Activated T-helper 1 cell treated with anti-CD3 and anti-CD28 coated beads, Interleukin-12 subunit alpha, Interleukin-12 subunit beta, Interleukin-2, Interleukin-4 antibody, amounts not matched to agents 30 ng/mL and 10 ng/mL and 1 ng/mL, durations not matched to agents 14 hours and 24 hours and 36 hours (primary cell): ENCODE measurements at regions not wholly inside any gene's neighbourhood (a gene's known extent, or its start where the extent isn't known, plus 50 kb on each side); places are given as distances from the start of the nearest gene placed in this dataset.
"Not testable (repeated sequence)": the region's sequence is repeated elsewhere in the genome, so short reads cannot be mapped to it uniquely, and the experiment has no call there.

Experiments used
- DNase-seq: peaks from one replicate; pipeline ENCODE4 v3.0.0; 2021; ENCODE audit warnings: low spot score
- H3K27ac Mint-ChIP-seq: one replicate; pipeline ENCODE4 v1.8.0; 2021; ENCODE audit warnings: mild to moderate bottlenecking, mixed read lengths
- H3K27me3 Mint-ChIP-seq: one replicate; pipeline ENCODE4 v1.8.0; 2022; ENCODE audit warnings: mild to moderate bottlenecking, moderate library complexity, mixed read lengths; ENCODE audit not compliant: insufficient read depth
- H3K36me3 Mint-ChIP-seq: one replicate; pipeline ENCODE4 v1.8.0; 2021; ENCODE audit warnings: low read depth, mixed read lengths
- H3K4me1 Mint-ChIP-seq: one replicate; pipeline ENCODE4 v1.8.0; 2021; ENCODE audit warnings: low read depth, mixed read lengths
- H3K4me3 Mint-ChIP-seq: one replicate; pipeline ENCODE4 v1.8.0; 2021; ENCODE audit warnings: mild to moderate bottlenecking, moderate library complexity, mixed read lengths
- H3K9me3 Mint-ChIP-seq: one replicate; pipeline ENCODE4 v1.8.0; 2021; ENCODE audit warnings: mixed read lengths
- intact Hi-C: fragments of 100-400 bp; cut with micrococcal nuclease; formaldehyde crosslinking; loops from one replicate; pipeline ENCODE4 v1.15.1; 2024

DNA sequence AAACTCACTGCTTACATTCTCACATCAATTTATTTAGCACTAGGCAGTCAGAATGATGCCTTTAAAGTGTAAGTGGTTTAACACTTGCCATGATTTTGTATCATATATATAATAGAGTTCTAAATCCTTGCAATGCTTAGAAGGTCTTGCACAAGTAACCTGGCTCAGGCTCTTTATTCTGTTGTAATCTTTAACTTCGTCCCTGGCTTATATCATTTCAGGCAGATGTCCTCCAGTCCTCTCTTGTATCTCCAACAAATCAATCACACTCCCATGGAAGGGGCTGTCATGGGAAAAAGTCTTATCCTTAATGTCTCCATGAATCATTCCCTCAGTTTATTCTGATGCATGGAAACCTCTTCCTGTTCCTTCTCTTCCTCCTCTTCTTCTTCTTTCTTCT is 841.6 kb upstream of the B3GALT2 start:
- H3K4me3 Mint-ChIP-seq, result no peak overlapping the region
- no peaks in the 10 kb centered on the region for H3K36me3 Mint-ChIP-seq
- H3K27ac Mint-ChIP-seq, result no peak overlapping the region
- DNase-seq, result no peak
- no peaks in the 10 kb centered on the region for H3K4me1 Mint-ChIP-seq
- peaks cover 13% of the 10 kb centered on the region for H3K9me3 Mint-ChIP-seq
- intact Hi-C loops, result no loop called here
- H3K27me3 Mint-ChIP-seq, result no peaks in the 10 kb centered on the region

DNA sequence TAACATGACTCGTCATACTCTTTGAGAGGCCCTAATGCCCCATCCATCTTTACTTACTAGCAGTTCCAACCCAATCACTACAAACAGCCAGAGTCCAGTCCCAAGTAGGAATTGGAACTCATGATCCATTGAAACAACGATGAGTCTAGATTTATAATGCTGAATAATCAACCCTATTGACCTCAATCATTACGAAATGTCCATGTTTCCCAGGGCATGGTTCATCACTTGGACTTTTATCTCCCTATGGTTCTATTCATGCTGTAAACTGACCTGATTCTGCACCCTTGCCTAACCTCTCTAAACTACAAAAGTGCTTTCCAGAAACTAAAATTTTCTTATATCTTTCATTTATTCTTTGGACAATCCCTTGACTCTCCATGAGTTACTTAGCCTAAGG is 840.0 kb upstream of the B3GALT2 start:
- no peaks in the 10 kb centered on the region for H3K27me3 Mint-ChIP-seq
- no peak for DNase-seq
- no peaks in the 10 kb centered on the region for H3K36me3 Mint-ChIP-seq
- no peak overlapping the region for H3K4me3 Mint-ChIP-seq
- no peaks in the 10 kb centered on the region for H3K4me1 Mint-ChIP-seq
- H3K9me3 Mint-ChIP-seq, result peaks cover 7% of the 10 kb centered on the region
- H3K27ac Mint-ChIP-seq, result no peak overlapping the region
- intact Hi-C loops, result no loop called here

DNA sequence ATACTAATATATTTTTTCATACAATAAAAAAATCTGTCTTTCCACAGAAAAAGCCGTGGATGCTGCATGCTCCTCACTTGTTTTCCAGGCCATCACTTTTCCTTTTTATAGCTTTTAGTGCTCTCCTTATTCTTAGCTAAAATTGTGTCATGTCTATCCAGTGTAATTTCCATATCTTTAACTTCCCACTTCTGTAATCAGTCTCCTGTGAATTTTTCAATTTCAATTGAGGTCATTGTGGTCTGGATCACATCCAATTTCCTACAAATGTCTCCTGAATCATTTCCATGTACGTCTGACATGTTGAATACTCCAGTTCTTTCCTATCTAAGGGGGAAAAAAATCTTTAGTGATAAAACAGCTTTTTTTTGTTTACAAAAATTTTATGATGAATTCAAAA is 838.2 kb upstream of the B3GALT2 start:
- H3K27ac Mint-ChIP-seq, result no peak overlapping the region
- H3K36me3 Mint-ChIP-seq, result no peaks in the 10 kb centered on the region
- H3K4me1 Mint-ChIP-seq, result no peaks in the 10 kb centered on the region
- peaks cover 4% of the 10 kb centered on the region for H3K9me3 Mint-ChIP-seq
- H3K27me3 Mint-ChIP-seq, result no peaks in the 10 kb centered on the region
- H3K4me3 Mint-ChIP-seq, result no peak overlapping the region
- intact Hi-C loops, result no loop called here
- no peak for DNase-seq

DNA sequence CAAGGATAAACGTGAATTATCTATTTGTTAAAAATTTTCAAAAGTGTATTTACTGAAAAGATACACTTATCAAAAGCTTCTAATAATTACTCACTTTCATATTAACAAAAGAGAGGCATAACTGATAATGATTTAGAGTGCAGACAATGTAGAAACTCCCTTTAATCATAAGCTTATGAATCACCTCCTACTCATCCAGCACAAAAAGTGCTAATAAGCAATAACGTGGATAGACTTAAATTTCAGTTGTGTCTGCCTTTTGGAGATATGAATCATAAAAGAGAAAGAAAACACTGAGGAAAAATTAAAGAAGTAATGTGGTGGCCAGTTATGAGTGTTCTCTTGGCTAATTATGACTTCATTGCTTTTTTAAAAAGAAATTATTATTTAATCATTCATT is 827.6 kb upstream of the B3GALT2 start:
- Mint-ChIP-seq H3K9me3 (peaks cover 23% of the 10 kb centered on the region), H3K36me3 (no peaks in the 10 kb centered on the region), H3K27me3 (no peaks in the 10 kb centered on the region), H3K4me1 (no peaks in the 10 kb centered on the region), H3K27ac (no peak overlapping the region), H3K4me3 (no peak overlapping the region)
- intact Hi-C loops, result no loop called here
- no peak for DNase-seq

DNA sequence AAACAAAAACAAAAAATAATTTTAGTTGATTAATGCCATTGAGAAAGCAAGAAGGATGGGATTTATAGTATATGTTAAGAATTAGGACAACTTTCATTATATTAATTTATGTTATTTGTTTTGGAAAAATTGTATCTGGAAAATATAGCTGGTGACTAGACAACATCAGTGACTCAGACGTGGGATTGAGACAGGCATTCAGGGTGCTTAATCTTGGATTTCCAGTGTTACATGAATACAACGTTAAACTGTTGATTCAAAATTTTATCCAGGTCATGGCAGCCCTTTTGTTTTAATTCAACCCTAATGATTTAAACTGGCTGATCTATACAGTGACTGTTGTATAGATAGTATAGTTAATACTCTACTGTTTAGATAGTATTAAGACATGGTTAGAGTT is 827.1 kb upstream of the B3GALT2 start:
- H3K4me3 Mint-ChIP-seq, result no peak overlapping the region
- peaks cover 23% of the 10 kb centered on the region for H3K9me3 Mint-ChIP-seq
- H3K27me3 Mint-ChIP-seq, result no peaks in the 10 kb centered on the region
- H3K27ac Mint-ChIP-seq, result no peak overlapping the region
- no peak for DNase-seq
- no peaks in the 10 kb centered on the region for H3K4me1 Mint-ChIP-seq
- intact Hi-C loops, result no loop called here
- H3K36me3 Mint-ChIP-seq, result no peaks in the 10 kb centered on the region

DNA sequence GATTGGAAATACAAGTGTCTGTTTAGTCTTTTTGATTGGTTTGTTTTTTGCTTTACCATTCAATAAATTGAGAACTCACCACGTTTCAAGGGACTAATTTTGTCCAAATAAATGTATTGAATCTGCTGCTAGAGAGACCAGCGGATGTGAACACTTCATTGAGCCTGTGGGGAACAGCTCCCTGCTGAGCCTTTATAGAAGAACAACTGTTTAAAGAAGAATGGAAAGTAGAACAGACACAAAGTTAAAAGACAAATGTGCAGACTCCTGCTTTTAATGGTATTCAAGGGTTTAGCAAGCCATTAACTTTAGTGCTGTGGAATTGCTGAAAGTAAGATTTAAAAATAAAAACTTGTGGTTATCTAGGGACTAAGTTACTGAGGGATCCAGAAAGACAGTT is 817.7 kb upstream of the B3GALT2 start:
- peaks cover 1% of the 10 kb centered on the region for H3K36me3 Mint-ChIP-seq
- intact Hi-C loops, result no loop called here
- H3K4me3 Mint-ChIP-seq, result no peak overlapping the region
- H3K4me1 Mint-ChIP-seq, result no peaks in the 10 kb centered on the region
- H3K27me3 Mint-ChIP-seq, result no peaks in the 10 kb centered on the region
- H3K27ac Mint-ChIP-seq, result no peak overlapping the region
- H3K9me3 Mint-ChIP-seq, result peaks cover 19% of the 10 kb centered on the region
- DNase-seq, result no peak

DNA sequence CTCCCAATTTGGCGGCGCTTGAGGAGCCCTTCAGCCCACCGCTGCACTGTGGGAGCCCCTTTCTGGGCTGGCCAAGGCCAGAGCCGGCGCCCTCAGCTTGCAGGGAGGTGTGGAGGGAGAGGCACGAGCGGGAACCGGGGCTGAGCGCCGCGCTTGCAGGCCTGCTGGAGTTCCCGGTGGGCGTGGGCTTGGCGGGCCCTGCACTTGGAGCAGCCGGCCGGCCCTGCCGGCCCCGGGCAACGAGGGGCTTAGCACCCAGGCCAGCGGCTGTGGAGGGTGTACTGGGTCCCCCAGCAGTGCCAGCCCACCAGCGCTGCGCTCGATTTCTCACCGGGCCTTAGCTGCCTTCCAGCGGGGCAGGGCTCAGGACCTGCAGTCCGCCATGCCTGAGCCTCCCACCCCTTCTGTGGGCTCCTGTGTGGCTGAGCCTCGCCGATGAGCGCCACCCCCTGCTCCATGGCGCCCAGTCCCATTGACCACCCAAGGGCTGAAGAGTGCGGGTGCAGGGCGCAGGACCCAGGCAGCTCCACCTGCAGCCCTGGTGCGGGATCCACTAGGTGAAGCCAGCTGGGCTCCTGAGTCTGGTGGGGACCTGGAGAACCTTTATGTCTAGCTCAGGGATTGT is 815.4 kb upstream of the B3GALT2 start:
- H3K27me3 Mint-ChIP-seq, H3K4me3 Mint-ChIP-seq, intact Hi-C loops, DNase-seq, H3K4me1 Mint-ChIP-seq, H3K36me3 Mint-ChIP-seq, H3K27ac Mint-ChIP-seq: not testable (repeated sequence)
- peaks cover 12% of the 10 kb centered on the region for H3K9me3 Mint-ChIP-seq

DNA sequence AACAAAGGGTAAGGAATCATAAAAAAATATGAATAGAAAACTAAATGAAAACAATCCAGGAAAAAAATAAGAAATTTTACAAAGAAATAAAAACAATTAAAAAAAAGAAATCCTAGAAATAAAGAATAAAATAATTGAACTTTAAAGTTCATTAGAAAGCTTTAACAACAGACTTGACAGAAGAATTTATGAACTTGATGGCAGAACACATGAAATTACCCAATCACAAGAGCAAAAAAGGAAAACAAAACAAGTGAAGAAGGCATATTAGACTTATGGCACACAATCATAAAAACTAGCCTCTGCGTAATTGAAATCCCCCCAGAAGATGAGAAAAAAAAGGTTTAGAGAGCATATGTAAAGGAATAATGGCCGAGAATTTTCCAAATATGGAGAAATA is 802.5 kb upstream of the B3GALT2 start:
- intact Hi-C loops, result no loop called here
- Mint-ChIP-seq H3K9me3 (peaks cover 32% of the 10 kb centered on the region), H3K27ac (no peak overlapping the region), H3K36me3 (no peaks in the 10 kb centered on the region), H3K27me3 (no peaks in the 10 kb centered on the region), H3K4me3 (no peak overlapping the region), H3K4me1 (no peaks in the 10 kb centered on the region)
- DNase-seq, result no peak

DNA sequence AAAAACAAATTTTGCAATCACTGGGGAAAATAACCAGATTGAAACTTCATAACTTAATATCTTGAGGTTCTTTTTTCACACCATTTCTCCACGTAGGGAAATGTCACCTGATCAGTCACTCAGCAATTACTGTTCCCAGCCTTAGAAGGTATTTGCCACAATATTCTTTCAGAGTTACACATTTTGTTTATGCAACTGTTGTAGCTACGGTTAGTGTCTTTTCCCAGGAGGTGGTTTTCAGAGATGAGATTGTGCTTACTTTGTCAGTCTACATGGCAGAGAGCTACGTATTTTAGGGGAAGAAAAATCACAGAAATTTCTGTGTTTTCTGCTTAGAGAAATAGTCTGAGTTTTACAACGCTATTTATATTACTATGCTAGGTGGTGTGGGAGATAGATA is 792.8 kb upstream of the B3GALT2 start:
- intact Hi-C loops, result no loop called here
- Mint-ChIP-seq H3K27ac (no peak overlapping the region), H3K4me3 (no peak overlapping the region), H3K4me1 (no peaks in the 10 kb centered on the region), H3K27me3 (no peaks in the 10 kb centered on the region), H3K36me3 (no peaks in the 10 kb centered on the region), H3K9me3 (no peaks in the 10 kb centered on the region)
- no peak for DNase-seq

DNA sequence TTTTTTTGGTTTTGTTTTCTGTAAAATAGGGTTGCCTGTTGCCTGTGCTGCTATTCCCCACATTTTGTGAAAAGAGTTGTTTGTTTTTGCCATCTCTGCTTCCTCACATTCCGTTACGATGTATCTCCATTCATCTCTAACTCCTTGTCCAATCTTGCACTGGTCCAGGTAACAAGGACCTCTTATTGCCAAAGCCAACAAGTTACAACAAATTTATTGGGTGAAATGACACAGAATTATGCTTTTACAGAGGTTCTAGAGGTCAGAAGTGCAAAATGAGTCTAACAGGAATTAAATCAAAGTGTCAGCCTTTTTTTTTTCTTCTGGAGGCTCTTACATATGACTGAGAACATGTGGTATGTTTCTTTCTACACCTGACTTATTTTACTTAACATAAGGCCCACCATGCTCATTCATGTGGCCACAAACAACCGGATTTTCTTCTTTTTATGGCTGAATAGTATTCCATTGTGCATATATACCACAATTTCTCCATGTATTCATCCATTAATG is 787.9 kb upstream of the B3GALT2 start:
- intact Hi-C loops, result no loop called here
- H3K4me3 Mint-ChIP-seq, result no peak overlapping the region
- H3K27ac Mint-ChIP-seq, result no peak overlapping the region
- H3K4me1 Mint-ChIP-seq, result no peaks in the 10 kb centered on the region
- H3K27me3 Mint-ChIP-seq, result no peaks in the 10 kb centered on the region
- no peaks in the 10 kb centered on the region for H3K36me3 Mint-ChIP-seq
- DNase-seq, result no peak
- H3K9me3 Mint-ChIP-seq, result no peaks in the 10 kb centered on the region

DNA sequence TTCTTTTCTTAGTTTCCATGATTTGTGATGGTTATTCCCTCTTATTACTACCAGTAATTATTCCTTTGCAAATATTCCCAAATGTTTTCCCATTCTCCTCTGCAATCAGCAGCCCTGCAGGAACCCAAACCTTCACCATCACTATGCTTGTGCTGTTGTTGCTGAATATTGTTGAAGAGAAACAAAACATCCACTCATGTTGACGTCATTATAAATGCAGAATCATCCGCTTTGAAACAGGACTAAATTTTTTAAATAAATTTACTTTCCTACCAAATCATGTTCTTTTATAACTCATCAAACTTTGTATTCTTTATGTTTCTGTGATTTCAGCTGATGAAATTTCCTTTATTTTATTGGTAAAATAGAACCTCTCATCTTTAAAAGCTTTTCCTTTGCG is 787.0 kb upstream of the B3GALT2 start:
- DNase-seq, result no peak
- no peaks in the 10 kb centered on the region for H3K9me3 Mint-ChIP-seq
- H3K27me3 Mint-ChIP-seq, result no peaks in the 10 kb centered on the region
- H3K36me3 Mint-ChIP-seq, result no peaks in the 10 kb centered on the region
- intact Hi-C loops, result no loop called here
- H3K27ac Mint-ChIP-seq, result no peak overlapping the region
- no peaks in the 10 kb centered on the region for H3K4me1 Mint-ChIP-seq
- H3K4me3 Mint-ChIP-seq, result no peak overlapping the region

DNA sequence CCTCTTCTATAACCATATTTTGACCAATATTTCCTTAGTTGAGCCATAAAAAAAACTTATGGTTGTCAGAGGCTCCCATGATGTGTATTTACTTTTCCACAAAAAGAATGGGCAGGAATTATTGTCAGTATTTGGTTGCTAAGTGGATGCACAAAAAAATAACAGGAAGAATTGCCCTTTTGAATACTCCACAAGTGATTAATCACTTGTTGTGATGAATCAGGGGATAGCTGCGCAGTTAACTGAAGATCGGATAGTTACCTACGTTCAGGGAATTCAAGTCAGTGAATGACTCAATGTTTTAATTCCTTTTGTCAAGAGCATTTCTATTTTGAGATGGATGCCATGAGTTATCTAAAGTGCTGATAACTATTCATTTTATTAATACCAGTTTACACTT is 785.2 kb upstream of the B3GALT2 start:
- no peaks in the 10 kb centered on the region for H3K9me3 Mint-ChIP-seq
- intact Hi-C loops, result no loop called here
- no peaks in the 10 kb centered on the region for H3K27me3 Mint-ChIP-seq
- H3K4me1 Mint-ChIP-seq, result no peaks in the 10 kb centered on the region
- no peaks in the 10 kb centered on the region for H3K36me3 Mint-ChIP-seq
- no peak for DNase-seq
- no peak overlapping the region for H3K27ac Mint-ChIP-seq
- no peak overlapping the region for H3K4me3 Mint-ChIP-seq

DNA sequence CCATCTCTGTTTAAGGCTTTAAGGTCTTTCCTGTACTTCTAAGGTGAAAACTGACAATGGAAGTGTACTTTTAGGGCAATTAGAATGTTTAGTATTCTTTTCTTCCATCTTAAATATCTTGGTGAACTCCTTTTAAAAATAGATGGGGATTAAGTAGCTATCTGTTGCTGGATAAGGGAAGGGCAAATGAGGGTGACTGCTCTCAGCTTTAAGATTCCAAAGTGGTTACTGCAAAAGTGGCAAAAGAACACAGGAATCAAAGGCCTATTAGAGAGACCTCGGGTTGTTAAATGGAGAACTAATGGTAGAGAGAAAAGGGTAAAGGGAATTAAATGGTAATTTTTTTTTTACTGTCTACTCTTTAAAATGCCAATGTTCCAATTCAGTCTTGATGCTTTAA is 774.1 kb upstream of the B3GALT2 start:
- DNase-seq, result no peak
- Mint-ChIP-seq H3K4me1 (no peaks in the 10 kb centered on the region), H3K4me3 (no peak overlapping the region), H3K27ac (no peak overlapping the region), H3K27me3 (no peaks in the 10 kb centered on the region), H3K9me3 (no peaks in the 10 kb centered on the region), H3K36me3 (no peaks in the 10 kb centered on the region)
- intact Hi-C loops, result no loop called here

DNA sequence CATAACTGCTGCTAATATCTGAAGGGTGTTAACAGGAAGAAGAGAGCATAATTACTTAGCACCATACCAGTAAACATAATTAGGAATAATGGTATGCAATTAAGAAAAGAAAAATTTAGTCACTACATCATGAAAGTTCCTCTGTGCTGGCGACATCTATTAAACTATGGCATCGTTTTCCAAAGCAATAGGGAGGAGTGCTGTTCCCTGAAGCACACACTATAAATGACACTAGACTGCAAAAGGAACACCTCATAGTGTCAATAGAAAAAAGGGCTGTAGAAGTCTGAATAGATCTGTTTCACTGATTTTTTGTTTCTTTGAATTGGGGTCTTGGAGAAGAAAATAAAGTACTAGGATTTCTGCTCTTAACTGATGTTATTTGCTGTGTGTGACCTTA is 773.6 kb upstream of the B3GALT2 start:
- Mint-ChIP-seq H3K9me3 (no peaks in the 10 kb centered on the region), H3K27me3 (no peaks in the 10 kb centered on the region), H3K4me3 (no peak overlapping the region), H3K4me1 (no peaks in the 10 kb centered on the region), H3K36me3 (no peaks in the 10 kb centered on the region), H3K27ac (no peak overlapping the region)
- intact Hi-C loops, result no loop called here
- no peak for DNase-seq
